Peyer's patch (tissue), 4 donors: ENCODE measurements at regions not wholly inside any gene's neighbourhood (a gene's known extent, or its start where the extent isn't known, plus 50 kb on each side); places are given as distances from the start of the nearest gene placed in this dataset.

Experiments
- DNase-seq, 3 donors: peaks; one replicate each; pipeline ENCODE4 v3.0.0-alpha.2; 2017 to 2019
- H3K27ac ChIP-seq, 4 donors: fragments of 200-600 bp; sonication (generic); one replicate each; pipeline ENCODE4 v1.5.1; 2016 to 2019
- H3K27me3 ChIP-seq, 2 donors: fragments of 200-600 bp; sonication (generic); one replicate each; pipeline ENCODE4 v1.5.1; 2019
- H3K36me3 ChIP-seq, 3 donors: fragments of 200-600 bp; sonication (generic); one replicate each; pipeline ENCODE4 v1.5.1; 2016 to 2019
- H3K4me1 ChIP-seq, 4 donors: fragments of 200-600 bp; sonication (generic); one replicate each; pipeline ENCODE4 v1.5.1; 2016 to 2019
- H3K4me3 ChIP-seq, 4 donors: fragments of 200-600 bp; sonication (generic); 1 replicate in 3 of 4; 2 replicates in 1 of 4; pipeline ENCODE4 v1.5.1; 2016 to 2019; ENCODE audit warnings: mild to moderate bottlenecking in 1 of 4
- H3K9me3 ChIP-seq, 4 donors: fragments of 200-600 bp; sonication (generic); one replicate each; pipeline ENCODE4 v1.5.1; 2016 to 2019; ENCODE audit warnings: mild to moderate bottlenecking in 1 of 4
- CTCF ChIP-seq, 6 experiments: fragments of 450-650 bp in 4 of 6; fragments of 200-600 bp in 2 of 6; sonication (generic) in 1 of 6; IDR thresholded peaks; one replicate each; pipeline ENCODE4 v1.5.1; 2017 to 2019; ENCODE audit warnings: antibody characterized with exemption in 6 of 6, mild to moderate bottlenecking in 3 of 6, moderate library complexity in 1 of 6
- POLR2A ChIP-seq, 2 donors: fragments of 450-650 bp; IDR thresholded peaks; one replicate each; pipeline ENCODE4 v1.5.1; 2017; ENCODE audit warnings: antibody characterized with exemption in 2 of 2, mild to moderate bottlenecking in 2 of 2, moderate library complexity in 2 of 2

- Histone ChIP-seq H3K9me3 (no peaks in the 10 kb centered on the region), H3K36me3 (no peaks in the 10 kb centered on the region), H3K4me3 (no peak overlapping the region), H3K27ac (no peak overlapping the region), H3K27me3 (no peaks in the 10 kb centered on the region), H3K4me1 (no peaks in the 10 kb centered on the region)
- DNase-seq, result no peak
- TF ChIP-seq POLR2A (IDR thresholded peaks at IDR 0.05) (no peak), CTCF (IDR thresholded peaks at IDR 0.05) (no peak)
Measured at GRCh38 chr12:108455706-108456105, 59.4 kb upstream of the FICD start.

GRCh38 chr12:108454539-108455139, 60.4 kb upstream of the FICD start:
- no peaks in the 10 kb centered on the region for H3K36me3 ChIP-seq
- no peaks in the 10 kb centered on the region for H3K9me3 ChIP-seq
- DNase-seq, result no peak
- no peak overlapping the region for H3K4me3 ChIP-seq
- TF ChIP-seq POLR2A (IDR thresholded peaks at IDR 0.05) (no peak), CTCF (IDR thresholded peaks at IDR 0.05) (no peak)
- H3K4me1 ChIP-seq, result no peaks in the 10 kb centered on the region
- H3K27me3 ChIP-seq, result no peaks in the 10 kb centered on the region
- H3K27ac ChIP-seq, result no peak overlapping the region

GRCh38 chr12:108449478-108449877, 65.6 kb upstream of the FICD start:
- DNase-seq, result no peak
- no peak overlapping the region for H3K4me3 ChIP-seq
- TF ChIP-seq POLR2A (IDR thresholded peaks at IDR 0.05) (no peak), CTCF (IDR thresholded peaks at IDR 0.05) (no peak)
- no peaks in the 10 kb centered on the region for H3K27me3 ChIP-seq
- no peaks in the 10 kb centered on the region for H3K36me3 ChIP-seq
- H3K27ac ChIP-seq, result no peak overlapping the region
- no peaks in the 10 kb centered on the region for H3K4me1 ChIP-seq
- no peaks in the 10 kb centered on the region for H3K9me3 ChIP-seq

- TF ChIP-seq CTCF (IDR thresholded peaks at IDR 0.05) (no peak), POLR2A (IDR thresholded peaks at IDR 0.05) (no peak)
- Histone ChIP-seq H3K27me3 (no peaks in the 10 kb centered on the region), H3K27ac (no peak overlapping the region), H3K9me3 (no peaks in the 10 kb centered on the region), H3K36me3 (no peaks in the 10 kb centered on the region), H3K4me3 (no peak overlapping the region), H3K4me1 (no peaks in the 10 kb centered on the region)
- DNase-seq, result no peak
Measured at GRCh38 chr12:108448246-108448645, 66.8 kb upstream of the FICD start.

- TF ChIP-seq POLR2A (IDR thresholded peaks at IDR 0.05) (no peak), CTCF (IDR thresholded peaks at IDR 0.05) (no peak)
- H3K4me3 ChIP-seq, result no peak overlapping the region
- H3K9me3 ChIP-seq, result no peaks in the 10 kb centered on the region
- no peaks in the 10 kb centered on the region for H3K27me3 ChIP-seq
- H3K36me3 ChIP-seq, result no peaks in the 10 kb centered on the region
- no peak for DNase-seq
- H3K27ac ChIP-seq, result no peak overlapping the region
- H3K4me1 ChIP-seq, result no peaks in the 10 kb centered on the region
Measured at GRCh38 chr12:108447168-108447832, 67.8 kb upstream of the FICD start.
